ENCODE measurements at regions not wholly inside any gene's neighbourhood (a gene's known extent, or its start where the extent isn't known, plus 50 kb on each side); places are given as distances from the start of the nearest gene placed in this dataset.
"Not testable (repeated sequence)": the region's sequence is repeated elsewhere in the genome, so short reads cannot be mapped to it uniquely, and the experiment has no call there.

DNA sequence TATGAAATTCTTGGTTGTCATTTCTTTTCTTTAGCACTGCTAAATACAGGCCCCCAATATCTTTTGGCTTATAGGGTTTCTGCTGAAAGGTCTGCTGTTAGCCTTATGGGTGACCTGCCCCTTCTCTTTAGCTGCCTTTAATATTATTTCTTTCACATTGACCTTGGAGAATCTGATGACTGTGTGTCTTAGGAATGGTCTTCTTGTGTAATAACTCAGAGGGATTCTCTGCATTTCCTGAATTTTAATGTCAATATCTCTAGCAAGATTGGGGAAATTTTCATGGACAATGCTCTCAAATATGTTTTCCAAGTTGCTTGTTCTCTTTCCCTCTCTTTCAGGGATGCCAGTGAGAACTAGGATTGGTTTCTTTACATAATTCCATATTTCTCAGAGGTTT lies 292.4 kb downstream of the SLC7A11 start:
- ChIA-PET POLR2A (no interaction called here), CTCF (no interaction called here)
- H3K9me3 Mint-ChIP-seq, result no peaks in the 10 kb centered on the region
- H3K4me1 Mint-ChIP-seq, result no peaks in the 10 kb centered on the region
- H3K27me3 Mint-ChIP-seq, result no peaks in the 10 kb centered on the region
- DNase-seq, result no peak
- H3K36me3 Mint-ChIP-seq (ENCODE audit: low read depth), result no peaks in the 10 kb centered on the region
- no peak overlapping the region for H3K4me3 Mint-ChIP-seq
- H3K27ac Mint-ChIP-seq, result no peak overlapping the region

DNA sequence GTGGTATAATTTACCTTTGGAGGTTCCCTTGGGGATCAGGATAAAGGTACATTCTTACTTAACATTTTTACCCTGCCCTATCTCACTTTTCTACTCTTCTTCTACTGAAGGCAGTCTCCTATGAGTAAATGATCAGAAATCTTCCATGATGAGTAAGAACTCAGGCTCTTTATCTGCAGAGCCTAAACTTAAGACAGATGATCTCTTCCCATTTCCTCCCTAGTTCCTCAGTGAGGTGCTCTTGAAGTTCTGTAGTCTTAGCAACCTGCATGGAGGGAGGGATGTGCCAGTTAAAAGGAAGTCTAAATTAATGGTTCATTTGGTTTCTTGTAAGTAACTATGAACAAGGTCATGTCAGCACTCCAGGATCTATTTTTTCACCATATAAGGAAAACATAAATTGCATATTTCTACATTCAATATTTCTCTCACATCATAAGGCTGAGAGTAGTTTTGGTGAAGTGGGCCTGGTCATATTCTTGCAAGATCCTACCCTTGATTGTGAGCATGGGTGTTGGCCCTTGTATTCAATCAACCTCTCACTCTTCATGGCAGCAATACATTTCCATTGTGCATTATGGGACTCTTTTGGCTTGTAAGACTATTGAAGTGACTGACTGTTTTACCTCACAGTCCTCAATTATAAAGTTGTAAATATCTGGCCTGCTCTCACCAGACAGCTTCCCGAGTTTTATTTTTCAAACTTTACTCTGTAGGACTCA lies 295.5 kb downstream of the SLC7A11 start:
- H3K4me3 Mint-ChIP-seq, result no peak overlapping the region
- ChIA-PET POLR2A (no interaction called here), CTCF (no interaction called here)
- H3K27me3 Mint-ChIP-seq, result no peaks in the 10 kb centered on the region
- H3K27ac Mint-ChIP-seq, result no peak overlapping the region
- H3K36me3 Mint-ChIP-seq (ENCODE audit: low read depth), result no peaks in the 10 kb centered on the region
- DNase-seq, result no peak
- no peaks in the 10 kb centered on the region for H3K9me3 Mint-ChIP-seq
- H3K4me1 Mint-ChIP-seq, result no peaks in the 10 kb centered on the region

DNA sequence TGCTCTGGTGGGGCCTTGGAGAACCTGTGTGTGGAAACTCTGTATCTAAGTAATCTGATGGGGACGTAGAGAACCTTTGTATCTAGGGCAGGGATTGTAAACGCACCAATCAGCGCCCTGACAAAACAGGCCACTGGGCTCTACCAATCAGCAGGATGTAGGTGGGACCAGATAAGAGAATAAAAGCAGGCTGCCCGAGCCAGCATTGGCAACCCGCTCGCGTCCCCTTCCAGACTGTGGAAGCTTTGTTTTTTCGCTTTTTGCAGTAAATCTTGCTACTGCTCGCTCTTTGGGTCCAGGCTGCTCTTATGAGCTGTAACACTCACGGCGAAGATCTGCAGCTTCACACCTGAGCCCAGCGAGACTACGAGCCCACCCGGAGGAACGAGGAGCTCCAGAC lies 299.3 kb downstream of the SLC7A11 start:
- H3K36me3 Mint-ChIP-seq (ENCODE audit: low read depth); H3K4me1 Mint-ChIP-seq; H3K4me3 Mint-ChIP-seq; H3K9me3 Mint-ChIP-seq; H3K27me3 Mint-ChIP-seq; DNase-seq; CTCF ChIA-PET; H3K27ac Mint-ChIP-seq; POLR2A ChIA-PET: not testable (repeated sequence)

DNA sequence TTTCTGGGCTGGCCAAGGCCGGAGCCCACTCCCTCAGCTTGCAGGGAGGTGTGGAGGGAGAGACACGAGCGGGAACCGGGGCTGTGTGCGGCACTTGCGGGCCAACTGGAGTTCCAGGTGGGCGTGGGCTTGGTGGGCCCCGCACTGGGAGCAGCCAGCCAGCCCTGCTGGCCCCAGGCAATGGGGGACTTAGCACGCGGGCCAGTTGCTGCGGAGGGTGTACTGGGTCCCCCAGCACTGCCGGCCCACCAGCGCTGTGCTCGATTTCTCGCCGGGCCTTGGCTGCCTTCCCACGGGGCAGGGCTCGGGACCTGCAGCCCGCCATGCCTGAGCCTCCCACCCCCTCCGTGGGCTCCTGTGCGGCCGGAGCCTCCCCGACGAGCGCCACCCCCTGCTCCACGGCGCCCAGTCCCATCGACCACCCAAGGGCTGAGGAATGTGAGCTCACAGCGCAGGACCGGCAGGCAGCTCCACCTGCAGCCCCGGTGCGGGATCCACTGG lies 300.1 kb downstream of the SLC7A11 start:
- H3K4me1 Mint-ChIP-seq; POLR2A ChIA-PET; CTCF ChIA-PET; H3K4me3 Mint-ChIP-seq; H3K27ac Mint-ChIP-seq; H3K27me3 Mint-ChIP-seq; H3K36me3 Mint-ChIP-seq (ENCODE audit: low read depth); DNase-seq; H3K9me3 Mint-ChIP-seq: not testable (repeated sequence)

GRCh38 chr4:137934911-137935310 lies 307.2 kb downstream of the SLC7A11 start:
- DNase-seq, result no peak
- Mint-ChIP-seq H3K27ac (no peak overlapping the region), H3K9me3 (no peaks in the 10 kb centered on the region), H3K27me3 (no peaks in the 10 kb centered on the region), H3K36me3 (ENCODE audit: low read depth) (no peaks in the 10 kb centered on the region), H3K4me3 (no peak overlapping the region), H3K4me1 (no peaks in the 10 kb centered on the region)
- ChIA-PET CTCF (no interaction called here), POLR2A (no interaction called here)

DNA sequence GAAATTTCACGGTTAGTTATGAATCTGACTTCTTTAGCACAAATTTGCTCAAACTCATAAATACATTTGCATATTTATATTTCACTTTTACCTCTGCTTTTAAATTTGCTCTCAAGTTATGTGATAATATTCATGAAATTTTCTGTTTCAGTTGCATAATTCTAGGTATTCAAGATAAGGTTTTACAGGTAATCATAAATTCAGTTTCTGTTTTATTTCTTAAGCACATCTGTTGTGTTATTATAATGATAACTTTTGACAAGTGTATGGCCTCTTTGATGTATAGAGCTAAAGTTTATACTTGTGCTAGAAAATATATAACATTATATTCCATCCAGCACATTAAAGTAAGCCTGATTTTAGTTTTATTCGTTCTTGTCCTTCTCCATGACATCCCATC lies 308.1 kb downstream of the SLC7A11 start:
- Mint-ChIP-seq H3K4me3 (no peak overlapping the region), H3K9me3 (no peaks in the 10 kb centered on the region), H3K4me1 (no peaks in the 10 kb centered on the region), H3K27ac (no peak overlapping the region), H3K36me3 (ENCODE audit: low read depth) (no peaks in the 10 kb centered on the region), H3K27me3 (no peaks in the 10 kb centered on the region)
- ChIA-PET POLR2A (no interaction called here), CTCF (no interaction called here)
- no peak for DNase-seq

DNA sequence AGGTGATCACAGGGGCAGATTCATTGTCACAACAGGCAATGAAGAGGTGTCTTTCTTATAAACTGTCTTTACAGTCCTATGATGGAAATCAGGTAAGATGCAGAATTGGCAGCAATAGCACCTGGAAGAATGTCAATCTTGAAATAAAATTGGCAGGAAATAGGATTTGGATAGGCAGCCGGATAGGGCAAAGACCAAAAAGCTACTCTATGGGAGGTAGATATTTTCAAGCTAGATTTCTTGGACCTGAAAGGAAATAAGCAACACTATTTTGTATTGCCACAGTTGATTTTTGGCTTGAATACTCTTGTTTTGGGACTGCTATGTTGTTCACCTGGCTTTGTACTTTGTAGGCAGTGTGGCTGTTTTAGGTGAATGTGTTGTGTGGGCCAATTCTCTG lies 314.2 kb downstream of the SLC7A11 start:
- CTCF ChIA-PET, result no interaction called here
- Mint-ChIP-seq H3K27me3 (no peaks in the 10 kb centered on the region), H3K27ac (no peak overlapping the region), H3K9me3 (no peaks in the 10 kb centered on the region), H3K36me3 (ENCODE audit: low read depth) (no peaks in the 10 kb centered on the region), H3K4me3 (no peak overlapping the region), H3K4me1 (no peaks in the 10 kb centered on the region)
- POLR2A ChIA-PET, result no interaction called here
- no peak for DNase-seq

DNA sequence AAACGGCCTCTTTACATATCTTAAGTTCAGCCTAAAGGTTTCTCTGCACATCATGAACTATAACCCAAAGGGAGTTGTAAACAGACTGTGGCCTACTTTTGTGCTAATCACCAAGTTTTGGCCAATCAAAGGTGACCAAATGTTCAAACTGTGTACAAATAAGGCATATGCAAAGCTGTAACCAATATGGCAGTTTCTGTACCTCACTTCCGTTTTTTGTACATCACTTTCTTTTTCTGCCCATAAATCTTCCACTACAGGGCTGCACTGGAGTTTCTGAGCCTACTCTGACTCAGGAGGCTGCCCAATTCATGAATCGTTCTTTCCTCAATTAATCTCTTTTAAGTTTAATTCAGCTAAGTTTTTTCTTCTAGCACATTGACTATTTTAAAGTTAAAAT lies 318.7 kb downstream of the SLC7A11 start:
- no peak overlapping the region for H3K4me3 Mint-ChIP-seq
- no peaks in the 10 kb centered on the region for H3K27me3 Mint-ChIP-seq
- ChIA-PET POLR2A (no interaction called here), CTCF (no interaction called here)
- no peaks in the 10 kb centered on the region for H3K4me1 Mint-ChIP-seq
- no peak for DNase-seq
- H3K27ac Mint-ChIP-seq, result no peak overlapping the region
- no peaks in the 10 kb centered on the region for H3K36me3 Mint-ChIP-seq (ENCODE audit: low read depth)
- no peaks in the 10 kb centered on the region for H3K9me3 Mint-ChIP-seq

DNA sequence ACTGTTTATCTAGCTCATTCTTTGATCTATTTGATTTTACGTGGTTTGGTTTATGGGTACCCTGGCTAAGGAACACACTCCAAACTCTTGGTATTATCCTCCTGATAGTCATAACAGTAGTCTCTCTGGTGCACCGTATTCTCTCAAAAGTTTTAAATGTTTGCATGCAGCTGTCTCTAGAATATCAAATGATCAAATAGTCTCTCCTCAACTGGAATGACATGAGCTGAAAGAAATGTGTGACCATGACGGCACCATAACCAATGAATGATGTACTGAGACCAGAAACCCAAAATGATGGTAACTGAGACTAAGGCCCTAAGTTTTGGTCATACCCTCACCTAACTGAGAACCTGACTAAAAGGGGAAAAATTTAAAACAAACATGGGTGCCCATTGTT lies 319.4 kb downstream of the SLC7A11 start:
- H3K27me3 Mint-ChIP-seq, result no peaks in the 10 kb centered on the region
- CTCF ChIA-PET, result no interaction called here
- no peaks in the 10 kb centered on the region for H3K4me1 Mint-ChIP-seq
- no peak for DNase-seq
- no peak overlapping the region for H3K4me3 Mint-ChIP-seq
- no peaks in the 10 kb centered on the region for H3K36me3 Mint-ChIP-seq (ENCODE audit: low read depth)
- POLR2A ChIA-PET, result no interaction called here
- no peaks in the 10 kb centered on the region for H3K9me3 Mint-ChIP-seq
- H3K27ac Mint-ChIP-seq, result no peak overlapping the region

DNA sequence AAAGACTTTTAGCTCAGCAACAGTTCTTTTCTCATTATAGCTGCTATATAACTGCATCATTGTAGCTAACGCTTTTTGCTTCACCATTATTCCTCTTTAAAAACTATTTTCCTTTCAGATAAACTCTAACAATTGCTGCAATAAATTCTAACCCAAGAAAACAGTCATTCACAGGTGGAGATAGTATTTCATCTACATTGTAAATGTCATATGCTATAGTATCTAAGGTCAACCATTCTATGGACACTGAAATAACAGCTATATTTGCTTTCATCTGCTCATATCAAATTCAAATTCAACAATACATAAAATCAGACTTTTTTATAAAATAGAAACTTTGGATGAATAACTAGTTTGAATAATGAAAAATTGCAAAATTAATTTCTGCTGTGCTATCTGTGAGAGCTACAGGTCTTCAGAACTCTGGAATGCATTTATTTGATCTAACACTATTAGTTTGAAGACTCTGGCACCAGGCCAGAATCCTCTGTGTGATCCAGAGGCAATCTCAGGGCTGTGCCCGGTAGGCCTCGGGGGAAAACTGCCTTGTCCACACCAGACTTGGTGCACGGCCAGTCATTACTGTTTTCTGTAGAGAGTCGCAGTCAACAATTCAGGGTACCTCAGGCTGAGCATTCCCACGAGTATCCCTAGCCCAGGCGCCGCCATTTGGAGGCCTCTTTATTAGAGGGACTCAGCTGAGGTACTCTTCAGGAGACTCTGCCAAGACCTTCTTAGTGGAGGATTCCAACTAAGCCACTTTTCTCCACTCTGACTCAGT lies 332.4 kb downstream of the SLC7A11 start:
- H3K27ac Mint-ChIP-seq, result no peak overlapping the region
- H3K4me3 Mint-ChIP-seq, result no peak overlapping the region
- H3K36me3 Mint-ChIP-seq (ENCODE audit: low read depth), result no peaks in the 10 kb centered on the region
- H3K4me1 Mint-ChIP-seq, result no peaks in the 10 kb centered on the region
- no peaks in the 10 kb centered on the region for H3K27me3 Mint-ChIP-seq
- ChIA-PET CTCF (no interaction called here), POLR2A (no interaction called here)
- DNase-seq, result no peak
- H3K9me3 Mint-ChIP-seq, result peaks cover 3% of the 10 kb centered on the region

- H3K27ac Mint-ChIP-seq, result no peak overlapping the region
- no peaks in the 10 kb centered on the region for H3K9me3 Mint-ChIP-seq
- H3K4me1 Mint-ChIP-seq, result no peaks in the 10 kb centered on the region
- CTCF ChIA-PET, result no interaction called here
- no peak for DNase-seq
- POLR2A ChIA-PET, result no interaction called here
- H3K27me3 Mint-ChIP-seq, result no peaks in the 10 kb centered on the region
- no peaks in the 10 kb centered on the region for H3K36me3 Mint-ChIP-seq (ENCODE audit: low read depth)
- no peak overlapping the region for H3K4me3 Mint-ChIP-seq
Observed at GRCh38 chr4:137905930-137906329, 336.2 kb downstream of the SLC7A11 start.

DNA sequence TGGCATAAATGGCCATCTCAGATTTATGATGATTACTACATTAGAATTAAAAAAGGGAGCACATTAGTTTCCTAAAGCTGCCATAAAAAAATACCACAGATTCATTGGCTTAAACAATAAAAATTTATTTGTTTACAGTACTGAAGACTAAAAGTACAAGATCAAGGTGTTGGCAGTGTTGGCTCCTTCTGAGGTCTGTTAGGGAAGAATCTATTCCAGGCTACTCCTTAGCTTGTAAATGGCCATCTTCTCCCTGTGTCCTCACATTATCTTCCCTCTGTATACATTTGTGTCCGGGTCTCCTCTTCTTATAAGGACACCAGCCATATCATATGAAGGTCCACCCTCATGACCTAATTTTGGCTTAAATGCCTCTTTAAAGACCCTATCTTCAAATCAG lies 341.0 kb downstream of the SLC7A11 start:
- Mint-ChIP-seq H3K4me3 (no peak overlapping the region), H3K36me3 (ENCODE audit: low read depth) (no peaks in the 10 kb centered on the region), H3K4me1 (no peaks in the 10 kb centered on the region), H3K27me3 (no peaks in the 10 kb centered on the region), H3K27ac (no peak overlapping the region), H3K9me3 (no peaks in the 10 kb centered on the region)
- CTCF ChIA-PET, result no interaction called here
- POLR2A ChIA-PET, result no interaction called here
- DNase-seq, result no peak

DNA sequence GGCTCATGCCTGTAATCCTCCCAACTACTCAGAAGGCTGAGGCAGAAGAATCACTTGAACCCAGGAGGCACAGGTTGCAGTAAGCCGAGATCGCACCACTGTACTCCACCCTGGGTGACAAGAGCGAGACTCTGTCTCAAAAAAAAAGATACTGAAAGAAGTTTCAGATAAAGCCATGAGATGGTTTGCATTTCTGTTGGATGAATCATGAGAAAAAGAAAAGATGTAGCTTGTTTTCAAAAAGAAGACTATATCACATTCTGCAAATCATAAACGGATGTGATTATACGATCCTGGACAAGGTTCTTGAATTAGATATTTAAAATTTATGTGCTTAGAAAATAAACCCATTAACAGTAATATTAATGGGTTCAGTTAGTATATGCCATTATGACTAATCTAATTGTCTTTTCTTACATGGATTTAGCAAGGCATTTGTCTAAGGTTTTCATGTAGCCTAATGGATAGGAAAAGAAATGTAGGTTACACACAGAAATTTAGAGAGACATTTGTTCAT lies 345.9 kb downstream of the SLC7A11 start:
- Mint-ChIP-seq H3K9me3 (no peaks in the 10 kb centered on the region), H3K27me3 (no peaks in the 10 kb centered on the region), H3K27ac (no peak overlapping the region), H3K4me1 (no peaks in the 10 kb centered on the region), H3K36me3 (ENCODE audit: low read depth) (no peaks in the 10 kb centered on the region), H3K4me3 (no peak overlapping the region)
- ChIA-PET CTCF (no interaction called here), POLR2A (no interaction called here)
- no peak for DNase-seq

GRCh38 chr4:137895515-137895914 lies 346.6 kb downstream of the SLC7A11 start:
- H3K4me1 Mint-ChIP-seq; POLR2A ChIA-PET; H3K27ac Mint-ChIP-seq; H3K9me3 Mint-ChIP-seq; H3K4me3 Mint-ChIP-seq; H3K36me3 Mint-ChIP-seq (ENCODE audit: low read depth); DNase-seq; H3K27me3 Mint-ChIP-seq; CTCF ChIA-PET: not testable (repeated sequence)

Data from activated CD4-positive, alpha-beta T cell treated with anti-CD3 and anti-CD28 coated beads, Interleukin-2, amount 10 ng/mL, durations not matched to agents 7 days and 5 days (primary cell).